RWPE2 (cell line): ENCODE measurements at regions not wholly inside any gene's neighbourhood (a gene's known extent, or its start where the extent isn't known, plus 50 kb on each side); places are given as distances from the start of the nearest gene placed in this dataset.

Experiments used
- ATAC-seq: fragments of 200-7000 bp; cut with Tn5 transposase; 3 replicates; pipeline ENCODE4 v1.9.1; 2021; ENCODE audit warnings: low read depth
- DNase-seq: peaks from one replicate; pipeline ENCODE4 v3.0.0-alpha.2; 2020; ENCODE audit warnings: low spot score
- H3K27ac ChIP-seq: fragments of 450-650 bp; 2 replicates; pipeline ENCODE4 v1.5.1; 2017; ENCODE audit warnings: mild to moderate bottlenecking; ENCODE audit not compliant: poor library complexity, severe bottlenecking
- H3K27me3 ChIP-seq: fragments of 250-450 bp; sonication (Bioruptor Pico); 2 replicates; pipeline ENCODE4 v1.5.1; 2021; ENCODE audit warnings: mild to moderate bottlenecking, moderate library complexity; ENCODE audit not compliant: insufficient read depth, poor library complexity, severe bottlenecking
- H3K36me3 ChIP-seq: fragments of 250-450 bp; sonication (Bioruptor Pico); 2 replicates; pipeline ENCODE4 v1.5.1; 2020; ENCODE audit warnings: low read depth, mild to moderate bottlenecking, moderate library complexity
- H3K4me1 ChIP-seq: fragments of 250-450 bp; sonication (Bioruptor Pico); 2 replicates; pipeline ENCODE4 v1.5.1; 2021; ENCODE audit warnings: mild to moderate bottlenecking, moderate library complexity; ENCODE audit not compliant: insufficient read depth, poor library complexity, severe bottlenecking
- H3K4me3 ChIP-seq: fragments of 250-450 bp; sonication (Bioruptor Pico); 2 replicates; pipeline ENCODE4 v1.5.1; 2021; ENCODE audit warnings: mild to moderate bottlenecking, moderate library complexity; ENCODE audit not compliant: severe bottlenecking
- H3K9me3 ChIP-seq: fragments of 250-450 bp; sonication (Bioruptor Pico); 2 replicates; pipeline ENCODE4 v1.5.1; 2021; ENCODE audit warnings: mild to moderate bottlenecking, moderate library complexity; ENCODE audit not compliant: severe bottlenecking
- CTCF ChIP-seq: fragments of 450-650 bp; IDR thresholded peaks from one replicate; pipeline ENCODE4 v1.5.1; 2017; ENCODE audit warnings: mild to moderate bottlenecking, moderate library complexity; ENCODE audit not compliant: poor library complexity, severe bottlenecking

GRCh38 chr14:34063470-34064164 is 112.7 kb upstream of the EGLN3 start:
- Histone ChIP-seq H3K4me3 (no peak overlapping the region), H3K27me3 (no peaks in the 10 kb centered on the region), H3K36me3 (no peaks in the 10 kb centered on the region), H3K27ac (peak overlapping the region; percentile 17), H3K9me3 (no peaks in the 10 kb centered on the region), H3K4me1 (peaks cover 20% of the 10 kb centered on the region)
- TF ChIP-seq CTCF: no peak
- no peak for DNase-seq
- ATAC-seq: peak; percentile 57

- no peaks in the 10 kb centered on the region for H3K27me3 ChIP-seq
- H3K9me3 ChIP-seq: no peaks in the 10 kb centered on the region
- no peak for TF ChIP-seq CTCF
- H3K4me3 ChIP-seq: no peak overlapping the region
- no peaks in the 10 kb centered on the region for H3K36me3 ChIP-seq
- H3K4me1 ChIP-seq: peaks cover 20% of the 10 kb centered on the region
- ATAC-seq (no peak), DNase-seq (no peak)
- H3K27ac ChIP-seq: peak overlapping the region; percentile 17
Observed at GRCh38 chr14:34063042-34063441, 112.2 kb upstream of the EGLN3 start.

- Histone ChIP-seq H3K27ac (no peak overlapping the region), H3K9me3 (no peaks in the 10 kb centered on the region)
Observed at GRCh38 chr14:34062353-34062973, 111.6 kb upstream of the EGLN3 start.

GRCh38 chr14:34060651-34060999 is 109.8 kb upstream of the EGLN3 start:
- peaks cover 24% of the 10 kb centered on the region for H3K4me1 ChIP-seq
- H3K27ac ChIP-seq: peak overlapping the region; percentile 59
- H3K4me3 ChIP-seq: peak overlapping the region; percentile 40
- H3K36me3 ChIP-seq: no peaks in the 10 kb centered on the region
- TF ChIP-seq CTCF: no peak
- no peak for ATAC-seq
- DNase-seq: no peak
- H3K27me3 ChIP-seq: no peaks in the 10 kb centered on the region
- no peaks in the 10 kb centered on the region for H3K9me3 ChIP-seq

More at GRCh38 chr14:34062353-34062973, 111.6 kb upstream of the EGLN3 start:
- no peak for DNase-seq
- Histone ChIP-seq H3K4me3 (no peak overlapping the region), H3K27me3 (no peaks in the 10 kb centered on the region), H3K36me3 (no peaks in the 10 kb centered on the region), H3K4me1 (peaks cover 20% of the 10 kb centered on the region)
- no peak for TF ChIP-seq CTCF
- ATAC-seq: no peak

- Histone ChIP-seq H3K36me3 (no peaks in the 10 kb centered on the region), H3K4me1 (peaks cover 29% of the 10 kb centered on the region), H3K27ac (peak overlapping the region; percentile 59), H3K9me3 (no peaks in the 10 kb centered on the region), H3K27me3 (no peaks in the 10 kb centered on the region), H3K4me3 (peak overlapping the region; percentile 40)
- peak; percentile 92 for DNase-seq
- ATAC-seq: peak; percentile 94
- TF ChIP-seq CTCF: peak; percentile 62
Observed at GRCh38 chr14:34059925-34060650, 109.2 kb upstream of the EGLN3 start.
